HEK293T (cell line): ENCODE measurements at regions not wholly inside any gene's neighbourhood (a gene's known extent, or its start where the extent isn't known, plus 50 kb on each side); places are given as distances from the start of the nearest gene placed in this dataset.

ENCODE experiments used
- ARNT ChIP-seq: fragments of 450-650 bp; IDR thresholded peaks from 2 replicates; pipeline ENCODE4 v1.6.1; 2017; ENCODE audit warnings: mild to moderate bottlenecking
- BHLHE40 ChIP-seq: fragments of 450-650 bp; IDR thresholded peaks from 2 replicates; pipeline ENCODE4 v1.6.1; 2016; ENCODE audit warnings: mild to moderate bottlenecking, moderate library complexity, borderline replicate concordance
- CTBP1 ChIP-seq: fragments of 450-650 bp; IDR thresholded peaks from 2 replicates; pipeline ENCODE4 v1.6.1; 2016; ENCODE audit warnings: borderline replicate concordance
- FOXA1 ChIP-seq: fragments of 450-650 bp; IDR thresholded peaks from 2 replicates; pipeline ENCODE4 v1.6.1; 2016; ENCODE audit warnings: mild to moderate bottlenecking
- FOXK2 ChIP-seq: fragments of 450-650 bp; IDR thresholded peaks from 2 replicates; pipeline ENCODE4 v1.6.1; 2016; ENCODE audit warnings: mild to moderate bottlenecking
- FOXM1 ChIP-seq: fragments of 450-650 bp; IDR thresholded peaks from 2 replicates; pipeline ENCODE4 v1.6.1; 2017; ENCODE audit warnings: mild to moderate bottlenecking, borderline replicate concordance
- HDGF ChIP-seq: fragments of 450-650 bp; IDR thresholded peaks from 2 replicates; pipeline ENCODE4 v1.6.1; 2017; ENCODE audit warnings: antibody characterized with exemption, borderline replicate concordance
- L3MBTL2 ChIP-seq: fragments of 450-650 bp; conservative IDR thresholded peaks from 2 replicates; pipeline ENCODE4 v1.6.1; 2016; ENCODE audit warnings: mild to moderate bottlenecking
- PKNOX1 ChIP-seq: fragments of 450-650 bp; IDR thresholded peaks from 2 replicates; pipeline ENCODE4 v1.6.1; 2016
- SP1 ChIP-seq: fragments of 450-650 bp; IDR thresholded peaks from 2 replicates; pipeline ENCODE4 v1.6.1; 2017
- SUZ12 ChIP-seq: fragments of 450-650 bp; IDR thresholded peaks from 2 replicates; pipeline ENCODE4 v1.6.1; 2016; ENCODE audit warnings: mild to moderate bottlenecking
- TARDBP ChIP-seq: fragments of 450-650 bp; IDR thresholded peaks from 2 replicates; pipeline ENCODE4 v1.6.1; 2016
- ZNF384 ChIP-seq: fragments of 450-650 bp; IDR thresholded peaks from 2 replicates; pipeline ENCODE4 v1.6.1; 2016

GRCh38 chr4:126369076-126369475 is 1054.3 kb downstream of the FAT4 start:
- no peak for TF ChIP-seq ZNF384
- no peak for TF ChIP-seq BHLHE40
- no peak for TF ChIP-seq FOXM1
- TF ChIP-seq SP1: no peak
- no peak for TF ChIP-seq FOXK2
- no peak for TF ChIP-seq SUZ12
- TF ChIP-seq CTBP1: no peak
- TF ChIP-seq PKNOX1: no peak
- no peak for TF ChIP-seq FOXA1
- TF ChIP-seq L3MBTL2: no peak
- TF ChIP-seq HDGF: no peak
- no peak for TF ChIP-seq ARNT
- no peak for TF ChIP-seq TARDBP
